K562 (cell line): ENCODE measurements at regions not wholly inside any gene's neighbourhood (a gene's known extent, or its start where the extent isn't known, plus 50 kb on each side); places are given as distances from the start of the nearest gene placed in this dataset.

Experiments used
- HDAC6 ChIP-seq: IDR thresholded peaks from 2 replicates; pipeline ENCODE4 v1.6.1; 2012; ENCODE audit warnings: low read depth, mild to moderate bottlenecking, control low read depth, inconsistent platforms, low read length, moderate library complexity
- LARP7 ChIP-seq: fragments of 450-650 bp; IDR thresholded peaks from 2 replicates; pipeline ENCODE4 v1.6.1; 2016
- TCF7 ChIP-seq: sonication (generic); IDR thresholded peaks from 2 replicates; pipeline ENCODE4 v1.6.1; 2016; ENCODE audit warnings: antibody characterized with exemption, borderline replicate concordance

DNA sequence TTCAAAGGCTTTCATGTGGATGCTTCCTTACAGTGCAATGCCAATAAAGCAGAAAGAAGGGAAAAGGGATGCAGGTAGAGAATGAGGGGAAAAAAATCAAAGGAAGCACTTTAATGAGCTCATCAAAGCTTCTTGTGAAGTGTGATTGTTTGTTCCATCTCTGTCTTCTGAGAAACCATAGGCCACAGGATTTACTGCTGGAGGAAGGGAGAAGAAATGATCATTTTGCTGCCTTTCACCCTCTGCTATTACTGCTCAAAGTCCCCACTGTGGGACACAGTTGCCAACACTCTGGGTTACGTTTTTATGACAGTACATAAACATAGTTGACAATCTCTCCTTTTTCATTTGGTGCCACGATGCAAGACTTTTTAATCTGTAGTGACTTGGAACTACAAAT lies 558.0 kb upstream of the TECRL start:
- no peak for TF ChIP-seq TCF7
- no peak for TF ChIP-seq LARP7
- TF ChIP-seq HDAC6, result no peak
